ENCODE measurements at regions not wholly inside any gene's neighbourhood (a gene's known extent, or its start where the extent isn't known, plus 50 kb on each side); places are given as distances from the start of the nearest gene placed in this dataset.

- H3K36me3 Mint-ChIP-seq = peaks cover 11% of the 10 kb centered on the region
- no peak overlapping the region for H3K4me3 Mint-ChIP-seq
- no peak for DNase-seq (ENCODE audit: low spot score in 2 of 2, unreplicated experiment in 2 of 2)
- H3K4me1 Mint-ChIP-seq = peaks cover 37% of the 10 kb centered on the region
- H3K9me3 Mint-ChIP-seq = peaks cover 30% of the 10 kb centered on the region
- H3K27me3 Mint-ChIP-seq (ENCODE audit: low read depth) = no peaks in the 10 kb centered on the region
- TF ChIP-seq CTCF (IDR thresholded peaks at IDR 0.05; ENCODE audit: unreplicated experiment) = no peak
- no peak overlapping the region for H3K27ac Mint-ChIP-seq
Measured at GRCh38 chr4:128596115-128596514, 213.4 kb upstream of the JADE1 start.

- Mint-ChIP-seq H3K4me1 (peaks cover 14% of the 10 kb centered on the region), H3K4me3 (no peak overlapping the region), H3K36me3 (peaks cover 11% of the 10 kb centered on the region), H3K9me3 (peaks cover 30% of the 10 kb centered on the region), H3K27me3 (ENCODE audit: low read depth) (no peaks in the 10 kb centered on the region), H3K27ac (peak overlapping the region; percentile 48)
- no peak for TF ChIP-seq CTCF (IDR thresholded peaks at IDR 0.05; ENCODE audit: unreplicated experiment)
- DNase-seq (ENCODE audit: low spot score in 2 of 2, unreplicated experiment in 2 of 2) = no peak
Measured at GRCh38 chr4:128591482-128591881, 218.0 kb upstream of the JADE1 start.

- TF ChIP-seq CTCF (IDR thresholded peaks at IDR 0.05; ENCODE audit: unreplicated experiment) = no peak
- Mint-ChIP-seq H3K4me1 (peaks cover 14% of the 10 kb centered on the region), H3K4me3 (no peak overlapping the region), H3K27me3 (ENCODE audit: low read depth) (no peaks in the 10 kb centered on the region), H3K9me3 (peaks cover 24% of the 10 kb centered on the region), H3K27ac (peak overlapping the region; percentile 56), H3K36me3 (peaks cover 10% of the 10 kb centered on the region)
- no peak for DNase-seq (ENCODE audit: low spot score in 2 of 2, unreplicated experiment in 2 of 2)
Measured at GRCh38 chr4:128590773-128591172, 218.7 kb upstream of the JADE1 start.

- no peak overlapping the region for H3K4me3 Mint-ChIP-seq
- H3K27me3 Mint-ChIP-seq (ENCODE audit: low read depth) = no peaks in the 10 kb centered on the region
- peaks cover 14% of the 10 kb centered on the region for H3K4me1 Mint-ChIP-seq
- TF ChIP-seq CTCF (IDR thresholded peaks at IDR 0.05; ENCODE audit: unreplicated experiment) = no peak
- DNase-seq (ENCODE audit: low spot score in 2 of 2, unreplicated experiment in 2 of 2) = no peak
- peaks cover 23% of the 10 kb centered on the region for H3K9me3 Mint-ChIP-seq
- H3K27ac Mint-ChIP-seq = peak overlapping the region; percentile 56
- peaks cover 9% of the 10 kb centered on the region for H3K36me3 Mint-ChIP-seq
Measured at GRCh38 chr4:128590034-128590740, 219.3 kb upstream of the JADE1 start.

- H3K27ac Mint-ChIP-seq = no peak overlapping the region
- H3K36me3 Mint-ChIP-seq = peaks cover 6% of the 10 kb centered on the region
- H3K27me3 Mint-ChIP-seq (ENCODE audit: low read depth) = no peaks in the 10 kb centered on the region
Measured at GRCh38 chr4:128589384-128589965, 220.0 kb upstream of the JADE1 start.

More at GRCh38 chr4:128589384-128589965, 220.0 kb upstream of the JADE1 start:
- Mint-ChIP-seq H3K4me3 (no peak overlapping the region), H3K9me3 (peaks cover 18% of the 10 kb centered on the region), H3K4me1 (peaks cover 14% of the 10 kb centered on the region)
- DNase-seq (ENCODE audit: low spot score in 2 of 2, unreplicated experiment in 2 of 2) = no peak
- no peak for TF ChIP-seq CTCF (IDR thresholded peaks at IDR 0.05; ENCODE audit: unreplicated experiment)

Data from mesothelial cell of epicardium (in vitro differentiated cells).